ENCODE measurements at regions not wholly inside any gene's neighbourhood (a gene's known extent, or its start where the extent isn't known, plus 50 kb on each side); places are given as distances from the start of the nearest gene placed in this dataset.

GRCh38 chr2:128403814-128404708, 85.4 kb upstream of the HS6ST1 start:
- no peak for DNase-seq

GRCh38 chr2:128404709-128405466, 86.2 kb upstream of the HS6ST1 start:
- DNase-seq = no peak

DNA sequence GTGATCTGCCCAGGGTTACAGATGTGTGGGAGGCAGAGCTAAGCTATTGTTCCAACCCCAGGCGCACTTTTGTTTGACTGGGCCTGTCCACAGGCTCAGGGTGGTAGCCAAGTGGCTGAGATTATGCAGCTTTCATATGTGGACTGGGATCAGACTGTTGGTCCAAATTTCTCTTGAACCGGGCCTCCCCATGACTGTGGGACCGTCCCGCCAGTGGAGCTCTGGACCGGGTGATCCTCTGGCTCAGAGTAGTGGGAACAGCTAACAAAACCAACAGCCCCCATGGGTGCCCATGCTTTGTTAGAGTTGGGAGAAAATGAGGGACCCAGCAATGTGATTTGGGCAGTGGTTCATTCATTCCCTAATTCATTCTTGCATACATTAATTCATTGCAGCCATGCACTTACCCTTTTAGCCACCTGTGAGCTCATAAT, 86.8 kb upstream of the HS6ST1 start:
- DNase-seq = no peak

DNA sequence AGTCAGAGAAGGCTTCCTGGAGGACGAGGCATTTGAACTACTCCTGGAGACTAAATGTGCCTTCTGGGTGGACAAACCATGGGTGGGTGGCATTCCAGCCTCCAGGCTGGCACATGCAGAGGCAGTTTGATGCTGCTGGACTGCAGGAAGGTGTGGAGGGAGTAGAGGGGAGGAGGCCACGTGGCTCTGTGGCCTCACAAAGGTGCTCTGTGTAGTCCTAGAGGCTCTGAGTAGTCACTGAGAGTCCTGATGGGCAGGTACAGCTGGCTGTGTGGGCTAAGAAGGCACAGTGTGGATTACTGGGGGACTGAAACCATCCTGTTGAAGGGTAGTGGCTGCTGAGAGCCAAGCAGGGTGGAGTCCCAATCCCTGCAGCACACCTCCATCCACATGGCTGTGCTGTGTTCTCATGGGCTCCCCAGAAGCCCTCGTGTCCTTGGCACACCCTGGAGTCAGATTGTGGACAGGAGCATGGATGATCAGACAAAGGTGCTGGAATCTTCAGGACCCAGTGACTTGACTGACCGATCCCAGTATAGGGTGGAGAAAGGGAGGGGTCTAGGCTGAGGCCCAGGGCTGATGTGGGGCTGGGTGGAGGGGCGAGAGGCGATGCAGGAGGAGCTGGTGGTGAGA, 87.4 kb upstream of the HS6ST1 start:
- DNase-seq = no peak

- no peak for DNase-seq
Observed at GRCh38 chr2:128406736-128407554, 88.3 kb upstream of the HS6ST1 start.

- DNase-seq = no peak
Observed at GRCh38 chr2:128408349-128409305, 90.0 kb upstream of the HS6ST1 start.

DNA sequence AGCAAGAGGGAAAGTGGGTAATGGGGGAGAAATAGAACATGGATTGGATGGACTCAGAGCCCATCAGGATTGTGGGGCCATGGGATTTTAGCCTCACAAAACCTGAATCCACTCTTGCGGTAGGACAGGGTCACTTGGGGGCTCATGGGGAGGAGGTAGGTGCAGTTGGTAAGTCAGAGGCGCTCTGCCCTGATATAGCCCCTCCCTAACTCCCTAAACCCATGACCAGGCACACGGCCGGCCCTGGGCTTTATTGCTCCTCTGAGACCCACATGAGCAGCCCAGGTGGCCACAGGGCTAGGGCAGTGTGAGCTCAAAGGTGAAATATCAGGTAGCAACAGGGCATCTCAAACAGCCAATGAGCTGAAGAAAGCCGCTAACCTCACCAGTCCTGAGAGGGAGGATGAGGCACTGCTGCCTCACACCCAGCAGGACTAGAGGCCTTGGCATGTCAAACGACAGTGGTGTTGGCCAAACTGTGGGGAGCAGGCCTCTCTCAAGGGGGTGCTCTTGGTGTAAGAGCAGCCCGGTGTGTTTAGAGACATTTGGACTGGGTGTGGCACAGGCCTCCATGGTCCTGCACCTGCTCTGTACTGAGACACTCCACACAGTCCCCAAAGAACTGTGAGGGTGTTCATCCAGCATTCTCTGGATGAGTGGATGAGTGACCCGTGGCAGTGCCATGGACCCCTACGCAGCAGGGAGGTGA, 90.8 kb upstream of the HS6ST1 start:
- no peak for DNase-seq

DNA sequence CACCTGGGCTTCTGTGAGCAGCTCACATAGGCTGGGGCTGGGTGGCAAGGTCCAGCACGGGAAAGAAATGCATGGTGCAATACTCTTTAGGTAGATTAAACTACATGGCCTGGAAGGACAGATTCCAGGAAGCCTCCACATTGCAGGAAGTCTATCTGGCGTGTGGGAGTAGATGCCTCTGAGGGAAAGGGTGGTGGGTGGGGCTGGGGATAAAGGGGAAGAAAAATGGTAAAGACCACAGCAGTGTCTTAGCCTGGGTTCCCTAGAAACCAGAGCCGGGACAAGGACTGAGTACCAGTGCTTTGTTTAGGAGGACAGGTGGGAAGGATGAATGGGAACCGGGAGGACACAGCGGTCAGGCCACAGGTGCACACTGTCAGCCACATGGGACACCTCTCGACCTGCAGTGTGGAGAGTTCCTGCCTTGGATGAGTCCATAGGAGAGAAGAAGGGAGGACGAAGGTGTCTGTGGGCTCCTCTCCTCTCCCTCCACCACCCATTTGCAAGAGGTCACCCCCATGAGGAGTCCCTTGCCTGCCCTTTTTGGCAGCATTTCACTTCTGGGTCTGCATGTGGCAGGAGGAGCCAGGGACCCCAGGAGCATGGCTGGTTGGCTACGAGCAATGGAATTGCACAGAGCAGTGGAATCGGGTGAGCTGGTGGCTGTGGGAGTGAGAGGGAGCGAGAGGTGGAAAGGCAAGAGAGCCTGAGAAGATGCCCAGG, 91.5 kb upstream of the HS6ST1 start:
- DNase-seq = no peak

- no peak for DNase-seq
Observed at GRCh38 chr2:128410758-128411215, 92.1 kb upstream of the HS6ST1 start.

DNA sequence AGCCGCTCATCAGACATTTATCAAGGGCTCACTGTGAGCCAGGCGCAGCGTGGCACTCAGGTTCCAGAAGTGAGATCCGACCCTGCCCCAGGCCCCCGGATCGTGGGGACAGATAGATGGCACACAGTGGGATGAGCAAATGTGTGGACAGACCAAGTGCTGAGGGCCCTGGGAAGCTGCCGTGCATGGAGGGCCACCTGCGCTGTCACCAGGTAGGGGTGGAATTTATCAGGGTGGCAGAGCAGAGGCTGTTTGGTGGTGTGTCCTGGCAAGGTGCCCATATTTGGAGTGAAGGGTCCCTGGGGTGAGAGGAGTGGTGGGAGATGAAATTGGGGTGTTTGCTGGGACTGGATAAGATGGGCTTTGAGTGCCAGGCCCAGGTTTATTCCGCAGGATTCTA, 92.8 kb upstream of the HS6ST1 start:
- no peak for DNase-seq

- no peak for DNase-seq
Observed at GRCh38 chr2:128412181-128412871, 93.7 kb upstream of the HS6ST1 start.

- DNase-seq = no peak
Observed at GRCh38 chr2:128413014-128413717, 94.5 kb upstream of the HS6ST1 start.

DNA sequence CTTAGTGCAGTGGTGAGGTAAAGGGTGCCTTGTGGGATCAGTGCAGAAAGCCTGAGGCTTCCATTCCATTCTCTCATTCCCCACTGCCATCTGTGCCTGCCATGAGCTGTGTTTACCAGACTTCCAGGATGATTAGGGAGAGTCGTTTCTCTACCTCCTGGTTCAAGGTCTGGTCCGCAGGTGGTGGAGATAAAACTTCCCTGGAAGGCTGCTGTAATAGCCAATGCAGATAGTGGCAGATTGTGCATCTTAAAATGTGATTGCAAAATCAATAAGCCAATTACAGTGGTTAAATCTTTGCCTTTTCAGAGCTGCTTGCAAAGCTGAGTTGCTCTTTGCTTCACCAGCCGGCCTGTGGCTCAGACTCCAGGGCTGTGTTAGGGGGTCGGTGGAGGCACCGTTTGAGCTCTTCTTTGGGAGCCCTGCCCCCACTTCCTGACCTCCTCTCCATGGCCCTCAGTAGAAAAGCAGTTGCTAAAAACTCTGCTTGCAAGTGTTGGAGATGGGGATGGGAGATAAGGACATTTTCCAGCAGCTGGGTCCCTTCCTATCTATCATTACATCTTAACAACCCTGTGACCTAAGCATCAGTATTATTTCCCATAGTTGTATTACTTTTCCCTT, 95.2 kb upstream of the HS6ST1 start:
- DNase-seq = no peak

DNA sequence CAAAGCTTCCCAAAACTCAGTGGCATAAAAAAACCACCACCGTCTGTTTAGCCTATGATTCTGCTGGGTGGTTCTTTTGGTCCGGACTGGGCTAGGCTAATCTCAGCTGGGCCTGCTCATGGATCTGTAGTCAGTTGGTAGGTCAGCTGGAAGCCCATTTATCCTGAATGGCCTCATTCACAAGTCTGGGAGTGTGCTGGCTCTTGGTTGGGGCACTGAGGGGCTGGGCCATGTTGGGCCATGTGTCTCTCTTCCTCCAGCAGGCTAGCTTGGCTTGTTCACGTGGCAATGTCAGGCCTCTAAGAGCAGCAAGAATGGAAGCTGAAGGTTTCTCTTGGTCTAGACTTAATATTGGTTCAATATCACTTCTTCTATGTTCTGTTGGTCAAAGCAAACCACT, 95.7 kb upstream of the HS6ST1 start:
- no peak for DNase-seq

DNA sequence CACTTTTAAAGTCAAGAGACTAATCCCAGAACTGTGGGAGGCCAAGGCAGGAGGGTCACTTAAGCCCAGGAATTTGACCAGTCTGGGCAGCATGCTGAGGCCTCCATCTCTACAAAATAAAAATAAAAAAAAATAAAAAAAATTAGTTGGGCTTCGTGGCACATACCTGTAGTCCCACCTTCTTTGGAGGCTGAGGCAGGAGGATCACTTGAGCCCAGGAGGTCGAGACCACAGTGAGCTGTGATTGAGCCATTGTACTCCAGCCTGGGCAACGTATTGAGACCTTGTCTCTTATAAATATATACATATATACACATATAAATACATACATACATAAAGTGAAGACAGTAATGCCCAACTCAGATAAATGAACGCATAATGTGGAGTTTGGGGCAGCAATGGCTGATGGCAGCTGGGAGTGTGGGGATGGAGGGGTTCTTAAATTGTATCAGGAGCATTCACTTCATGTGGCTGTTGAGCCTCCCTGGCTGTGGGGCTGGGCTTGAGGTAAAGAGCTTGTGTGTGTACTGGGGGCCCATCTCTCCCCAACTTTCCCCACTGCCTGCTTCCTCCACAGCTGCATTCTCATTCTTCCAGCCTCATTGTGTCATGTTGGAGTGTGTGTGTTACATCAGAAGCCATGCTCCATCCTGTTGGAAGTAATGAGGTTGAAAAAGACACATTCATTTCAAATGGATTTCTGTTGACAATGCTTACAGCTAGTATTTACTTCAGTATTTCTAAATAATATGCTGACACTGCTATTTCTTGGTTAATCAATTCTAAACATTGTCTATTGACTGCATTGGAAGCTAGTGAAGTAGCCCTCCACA, 96.5 kb upstream of the HS6ST1 start:
- no peak for DNase-seq

GRCh38 chr2:128415779-128416061, 97.1 kb upstream of the HS6ST1 start:
- DNase-seq = no peak

- DNase-seq = no peak
Observed at GRCh38 chr2:128416109-128416785, 97.6 kb upstream of the HS6ST1 start.

Data from T-helper 9 cell (primary cell).